H9 (cell line): ENCODE measurements at regions not wholly inside any gene's neighbourhood (a gene's known extent, or its start where the extent isn't known, plus 50 kb on each side); places are given as distances from the start of the nearest gene placed in this dataset.
A peak's percentile ranks its signal among the peaks of the same experiment; 100 is the strongest.

Experiments used
- DNase-seq: peaks from one replicate; pipeline ENCODE4 v3.0.0-alpha.2; 2017
- H2AFZ ChIP-seq: one replicate; pipeline ENCODE4 v1.6.1; 2013; ENCODE audit warnings: mild to moderate bottlenecking, low read length, control low read depth, moderate library complexity
- H2AK5ac ChIP-seq: 2 replicates; pipeline ENCODE4 v1.6.1; 2013; ENCODE audit warnings: low read length, control low read depth, mixed read lengths; ENCODE audit not compliant: insufficient read length
- H2BK120ac ChIP-seq: one replicate; pipeline ENCODE4 v1.6.1; 2013; ENCODE audit warnings: low read depth, mild to moderate bottlenecking, low read length, control low read depth, inconsistent platforms; ENCODE audit not compliant: poor library complexity, severe bottlenecking
- H2BK12ac ChIP-seq: 2 replicates; pipeline ENCODE4 v1.6.1; 2013; ENCODE audit warnings: low read length, control low read depth, mixed read lengths, low read depth; ENCODE audit not compliant: insufficient read length
- H2BK15ac ChIP-seq: 2 replicates; pipeline ENCODE4 v1.6.1; 2013; ENCODE audit warnings: low read depth, low read length, control low read depth
- H2BK20ac ChIP-seq: one replicate; pipeline ENCODE4 v1.6.1; 2013; ENCODE audit warnings: low read depth, mild to moderate bottlenecking, low read length, control low read depth, inconsistent platforms; ENCODE audit not compliant: poor library complexity, severe bottlenecking
- H2BK5ac ChIP-seq: 2 replicates; pipeline ENCODE4 v1.6.1; 2013; ENCODE audit warnings: low read length, control low read depth, mixed read lengths; ENCODE audit not compliant: insufficient read length
- H3K14ac ChIP-seq: 2 replicates; pipeline ENCODE4 v1.6.1; 2013; ENCODE audit warnings: low read length, control low read depth; ENCODE audit not compliant: insufficient read depth
- H3K18ac ChIP-seq: 2 replicates; pipeline ENCODE4 v1.6.1; 2013; ENCODE audit warnings: low read depth, mild to moderate bottlenecking, mixed read lengths, low read length, control low read depth; ENCODE audit not compliant: insufficient read length
- H3K23ac ChIP-seq: 2 replicates; pipeline ENCODE4 v1.6.1; 2013; ENCODE audit warnings: low read length, control low read depth, mixed read lengths, low read depth; ENCODE audit not compliant: insufficient read length
- H3K23me2 ChIP-seq: 2 replicates; pipeline ENCODE4 v1.6.1; 2013; ENCODE audit warnings: low read depth, mild to moderate bottlenecking, mixed read lengths, low read length, control low read depth; ENCODE audit not compliant: insufficient read length, poor library complexity, severe bottlenecking
- H3K27ac ChIP-seq: 2 replicates; pipeline ENCODE4 v1.5.1; 2013; ENCODE audit warnings: low read length, control low read depth, mixed read lengths, low read depth; ENCODE audit not compliant: insufficient read length
- H3K27me3 ChIP-seq: 2 replicates; pipeline ENCODE4 v1.6.1; 2013; ENCODE audit warnings: low read length, control low read depth, inconsistent platforms; ENCODE audit not compliant: insufficient read depth
- H3K4ac ChIP-seq: 2 replicates; pipeline ENCODE4 v1.6.1; 2013; ENCODE audit warnings: low read depth, mild to moderate bottlenecking, control low read depth, inconsistent platforms, low read length, moderate library complexity
- H3K4me1 ChIP-seq: 2 replicates; pipeline ENCODE4 v1.6.1; 2013; ENCODE audit warnings: low read length, control low read depth, inconsistent platforms; ENCODE audit not compliant: insufficient read depth
- H3K4me2 ChIP-seq: 2 replicates; pipeline ENCODE4 v1.6.1; 2013; ENCODE audit warnings: low read length, control low read depth, mixed read lengths; ENCODE audit not compliant: insufficient read length, insufficient read depth
- H3K56ac ChIP-seq: 2 replicates; pipeline ENCODE4 v1.6.1; 2013; ENCODE audit warnings: low read depth, mild to moderate bottlenecking, mixed read lengths, low read length, control low read depth; ENCODE audit not compliant: insufficient read length
- H3K79me1 ChIP-seq: 2 replicates; pipeline ENCODE4 v1.6.1; 2013; ENCODE audit warnings: low read depth, mild to moderate bottlenecking, moderate library complexity, low read length, control low read depth, inconsistent platforms; ENCODE audit not compliant: insufficient read depth, poor library complexity, severe bottlenecking
- H3K79me2 ChIP-seq: 2 replicates; pipeline ENCODE4 v1.6.1; 2013; ENCODE audit warnings: low read length, control low read depth, inconsistent platforms; ENCODE audit not compliant: insufficient read depth
- H3K9ac ChIP-seq: 2 replicates; pipeline ENCODE4 v1.6.1; 2013; ENCODE audit warnings: low read length, control low read depth, mixed read lengths; ENCODE audit not compliant: insufficient read length; ENCODE audit errors: extremely low read depth
- H3K9me3 ChIP-seq: one replicate; pipeline ENCODE4 v1.6.1; 2013; ENCODE audit warnings: low read depth, low read length, inconsistent platforms; ENCODE audit not compliant: control insufficient read depth
- H3T11ph ChIP-seq: one replicate; pipeline ENCODE4 v1.6.1; 2013; ENCODE audit warnings: mild to moderate bottlenecking, low read length, control low read depth, inconsistent platforms
- H4K20me1 ChIP-seq: one replicate; pipeline ENCODE4 v1.6.1; 2013; ENCODE audit not compliant: control insufficient read depth, insufficient read length, insufficient read depth
- H4K5ac ChIP-seq: 2 replicates; pipeline ENCODE4 v1.6.1; 2013; ENCODE audit warnings: low read depth, mild to moderate bottlenecking, mixed read lengths, low read length, control low read depth; ENCODE audit not compliant: insufficient read length
- H4K8ac ChIP-seq: replicated peaks from 2 replicates; pipeline ENCODE4 v1.6.1; 2013; ENCODE audit warnings: low read length, control low read depth, mixed read lengths, low read depth; ENCODE audit not compliant: insufficient read length
- H4K91ac ChIP-seq: 2 replicates; pipeline ENCODE4 v1.6.1; 2013; ENCODE audit warnings: low read depth, mild to moderate bottlenecking, moderate library complexity, mixed read lengths, low read length, control low read depth; ENCODE audit not compliant: insufficient read length
- H3K27ac Mint-ChIP-seq, 3 experiments: 2 replicates in 2 of 3; 3 replicates in 1 of 3; pipeline ENCODE4 v1.8.0; 2020 to 2021; ENCODE audit warnings: mixed read lengths in 3 of 3, mild to moderate bottlenecking in 1 of 3, moderate library complexity in 1 of 3
- H3K27me3 Mint-ChIP-seq: 2 replicates; pipeline ENCODE4 v1.8.0; 2021; ENCODE audit warnings: low read depth, mild to moderate bottlenecking, moderate library complexity, mixed read lengths
- H3K36me3 Mint-ChIP-seq, 3 experiments: 2 replicates in 2 of 3; 3 replicates in 1 of 3; pipeline ENCODE4 v1.8.0; 2020 to 2021; ENCODE audit warnings: low read depth in 3 of 3, mixed read lengths in 3 of 3; ENCODE audit not compliant: insufficient read depth in 1 of 3
- H3K4me1 Mint-ChIP-seq, 2 experiments: 2 replicates each; pipeline ENCODE4 v1.8.0; 2020; ENCODE audit warnings: mixed read lengths in 2 of 2
- H3K4me3 Mint-ChIP-seq, 2 experiments: 2 replicates in 1 of 2; 3 replicates in 1 of 2; pipeline ENCODE4 v1.8.0; 2020 to 2021; ENCODE audit warnings: mild to moderate bottlenecking in 2 of 2, mixed read lengths in 2 of 2, moderate library complexity in 1 of 2
- H3K9me3 Mint-ChIP-seq, 2 experiments: 2 replicates in 1 of 2; 3 replicates in 1 of 2; pipeline ENCODE4 v1.8.0; 2020; ENCODE audit warnings: mild to moderate bottlenecking in 2 of 2, mixed read lengths in 2 of 2, moderate library complexity in 1 of 2
- WGBS: extraction: QIAGEN DNeasy Blood & Tissue Kit; methylation state at CpG from one replicate; pipeline ENCODE4 v1.1.7; 2013; ENCODE audit warnings: missing lambda C conversion rate, low lambda C conversion rate, mixed read lengths; ENCODE audit not compliant: insufficient read length; ENCODE audit errors: extremely low coverage; 5-methylcytosine and 5-hydroxymethylcytosine counted together
- TF ChIP-seq, protein P1 (sequence below): fragments of 200-600 bp; sonication (generic); conservative IDR thresholded peaks from 3 replicates; pipeline ENCODE4 v1.8.0; 2021; ENCODE audit warnings: antibody characterized with exemption, mild to moderate bottlenecking

GRCh38 chr2:2698182-2699120 lies 367.4 kb upstream of the MYT1L start:
- Mint-ChIP-seq H3K36me3 (no peaks in the 10 kb centered on the region; a peak in 1 of 7 replicates), H3K27ac (no peak overlapping the region; a peak in 2 of 7 replicates), H3K4me1 (peaks cover 41 to 48% of the 10 kb centered on the region in 2 experiments), H3K27me3 (peaks cover 38% of the 10 kb centered on the region), H3K9me3 (no peaks in the 10 kb centered on the region), H3K4me3 (no peak overlapping the region; a peak in 1 of 5 replicates)
- Histone ChIP-seq H3K9me3 (no peaks in the 10 kb centered on the region), H2AK5ac (no peak overlapping the region), H3K4ac (no peak overlapping the region), H2BK120ac (no peak overlapping the region), H2BK20ac (no peak overlapping the region), H3K56ac (no peak overlapping the region), H4K8ac (no peak overlapping the region), H4K91ac (no peak overlapping the region), H3K14ac (no peak overlapping the region; the same call in 1 of the 2 replicates), H4K5ac (no peak overlapping the region), H3K18ac (no peak overlapping the region), H3K79me2 (no peaks in the 10 kb centered on the region), H4K20me1 (no peaks in the 10 kb centered on the region), H3K23ac (no peak overlapping the region), H2BK5ac (no peak overlapping the region), H2AFZ (no peak overlapping the region), H3K27ac (no peak overlapping the region), H3K9ac (no peak overlapping the region), H3K23me2 (no peaks in the 10 kb centered on the region), H3K27me3 (no peaks in the 10 kb centered on the region), H2BK12ac (no peak overlapping the region), H3K79me1 (no peaks in the 10 kb centered on the region), H3K4me1 (no peaks in the 10 kb centered on the region), H2BK15ac (no peak overlapping the region), H3K4me2 (no peak overlapping the region), H3T11ph (no peak overlapping the region)
- no peak for DNase-seq
- TF ChIP-seq, protein P1, sequence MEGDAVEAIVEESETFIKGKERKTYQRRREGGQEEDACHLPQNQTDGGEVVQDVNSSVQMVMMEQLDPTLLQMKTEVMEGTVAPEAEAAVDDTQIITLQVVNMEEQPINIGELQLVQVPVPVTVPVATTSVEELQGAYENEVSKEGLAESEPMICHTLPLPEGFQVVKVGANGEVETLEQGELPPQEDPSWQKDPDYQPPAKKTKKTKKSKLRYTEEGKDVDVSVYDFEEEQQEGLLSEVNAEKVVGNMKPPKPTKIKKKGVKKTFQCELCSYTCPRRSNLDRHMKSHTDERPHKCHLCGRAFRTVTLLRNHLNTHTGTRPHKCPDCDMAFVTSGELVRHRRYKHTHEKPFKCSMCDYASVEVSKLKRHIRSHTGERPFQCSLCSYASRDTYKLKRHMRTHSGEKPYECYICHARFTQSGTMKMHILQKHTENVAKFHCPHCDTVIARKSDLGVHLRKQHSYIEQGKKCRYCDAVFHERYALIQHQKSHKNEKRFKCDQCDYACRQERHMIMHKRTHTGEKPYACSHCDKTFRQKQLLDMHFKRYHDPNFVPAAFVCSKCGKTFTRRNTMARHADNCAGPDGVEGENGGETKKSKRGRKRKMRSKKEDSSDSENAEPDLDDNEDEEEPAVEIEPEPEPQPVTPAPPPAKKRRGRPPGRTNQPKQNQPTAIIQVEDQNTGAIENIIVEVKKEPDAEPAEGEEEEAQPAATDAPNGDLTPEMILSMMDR = peak; percentile 62
- no CpG with 5 or more reads among the region's 24 CpGs for WGBS
